ENCODE measurements at regions not wholly inside any gene's neighbourhood (a gene's known extent, or its start where the extent isn't known, plus 50 kb on each side); places are given as distances from the start of the nearest gene placed in this dataset.

DNA sequence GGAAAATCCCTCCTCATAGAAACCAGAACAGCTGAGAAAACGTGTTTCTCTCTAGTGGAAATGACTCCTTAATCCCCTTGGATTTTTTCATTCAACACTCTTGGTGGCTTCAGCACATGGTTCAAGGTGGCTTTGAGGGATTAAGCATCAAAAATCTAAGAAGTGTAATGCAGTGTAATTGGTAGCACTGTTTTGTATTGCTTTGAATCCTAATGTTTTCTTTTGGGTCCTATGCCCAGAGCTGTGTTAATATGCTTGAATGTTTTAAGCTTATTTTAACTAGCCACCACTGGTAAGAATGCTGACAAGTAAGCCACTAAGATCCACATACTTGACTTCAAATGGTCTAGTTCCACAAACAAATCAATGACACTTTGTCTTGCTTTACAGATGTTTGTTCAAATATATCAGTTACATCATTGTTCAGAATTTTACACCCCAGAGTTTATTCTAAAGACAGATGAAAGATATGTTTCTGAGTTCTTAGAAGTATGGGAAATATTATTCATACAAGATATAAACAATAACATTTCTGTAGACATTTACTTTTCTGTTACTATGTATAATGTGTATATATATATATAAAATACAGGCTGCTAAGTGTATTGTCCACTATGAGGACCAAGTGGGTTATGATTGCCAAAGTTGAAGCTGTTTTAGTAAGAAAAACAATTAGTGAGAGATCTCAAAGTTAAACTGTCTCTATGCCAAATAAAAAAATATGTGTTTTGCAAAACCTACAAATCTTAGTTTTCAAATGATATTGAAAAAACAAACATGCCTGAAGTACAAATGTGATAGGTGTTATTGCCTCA, 220.8 kb downstream of the OGFRL1 start:
- TF ChIP-seq ZFP30 (CRISPR knock-in tag; IDR thresholded peaks at IDR 0.05) (no peak), ZNF70 (CRISPR knock-in tag; IDR thresholded peaks at IDR 0.05) (no peak), ESRRG (CRISPR knock-in tag; IDR thresholded peaks at IDR 0.05) (no peak), ISL1 (CRISPR knock-in tag; IDR thresholded peaks at IDR 0.05) (no peak), ZFP3 (CRISPR knock-in tag; IDR thresholded peaks at IDR 0.05) (no peak), CSRNP3 (CRISPR knock-in tag; IDR thresholded peaks at IDR 0.05) (no peak), PATZ1 (CRISPR knock-in tag; IDR thresholded peaks at IDR 0.05; ENCODE audit: borderline replicate concordance) (no peak), TOX (CRISPR knock-in tag; IDR thresholded peaks at IDR 0.05; ENCODE audit: borderline replicate concordance) (no peak), BACH2 (CRISPR knock-in tag; IDR thresholded peaks at IDR 0.05; ENCODE audit: borderline replicate concordance) (no peak), TCF4 (CRISPR knock-in tag; IDR thresholded peaks at IDR 0.05; ENCODE audit: borderline replicate concordance) (no peak), ZC3H10 (CRISPR knock-in tag; IDR thresholded peaks at IDR 0.05) (no peak), CREB5 (CRISPR knock-in tag; IDR thresholded peaks at IDR 0.05; ENCODE audit: low read depth) (no peak), ZNF8 (CRISPR knock-in tag; IDR thresholded peaks at IDR 0.05) (no peak)

Data from SK-N-SH treated with all-trans-retinoic acid at 6 μM for 48 hours (cell line).